IgD-negative memory B cell (primary cell): ENCODE measurements at regions not wholly inside any gene's neighbourhood (a gene's known extent, or its start where the extent isn't known, plus 50 kb on each side); places are given as distances from the start of the nearest gene placed in this dataset.

Experiments used
- H3K27ac Mint-ChIP-seq, 3 donors: one replicate each; pipeline ENCODE4 v1.8.0; 2020 to 2022; ENCODE audit warnings: mild to moderate bottlenecking in 3 of 3, mixed read lengths in 3 of 3, moderate library complexity in 1 of 3
- H3K27me3 Mint-ChIP-seq: one replicate; pipeline ENCODE4 v1.8.0; 2021; ENCODE audit warnings: mixed read lengths
- H3K36me3 Mint-ChIP-seq: one replicate; pipeline ENCODE4 v1.8.0; 2020; ENCODE audit warnings: mild to moderate bottlenecking, mixed read lengths
- H3K4me1 Mint-ChIP-seq, 3 donors: one replicate each; pipeline ENCODE4 v1.8.0; 2020 to 2022; ENCODE audit warnings: mixed read lengths in 3 of 3, mild to moderate bottlenecking in 1 of 3
- H3K4me3 Mint-ChIP-seq, 4 donors: one replicate each; pipeline ENCODE4 v1.8.0; 2020 to 2022; ENCODE audit warnings: mild to moderate bottlenecking in 4 of 4, mixed read lengths in 4 of 4, moderate library complexity in 3 of 4
- H3K9me3 Mint-ChIP-seq, 3 donors: one replicate each; pipeline ENCODE4 v1.8.0; 2020 to 2021; ENCODE audit warnings: mixed read lengths in 3 of 3, mild to moderate bottlenecking in 1 of 3

DNA sequence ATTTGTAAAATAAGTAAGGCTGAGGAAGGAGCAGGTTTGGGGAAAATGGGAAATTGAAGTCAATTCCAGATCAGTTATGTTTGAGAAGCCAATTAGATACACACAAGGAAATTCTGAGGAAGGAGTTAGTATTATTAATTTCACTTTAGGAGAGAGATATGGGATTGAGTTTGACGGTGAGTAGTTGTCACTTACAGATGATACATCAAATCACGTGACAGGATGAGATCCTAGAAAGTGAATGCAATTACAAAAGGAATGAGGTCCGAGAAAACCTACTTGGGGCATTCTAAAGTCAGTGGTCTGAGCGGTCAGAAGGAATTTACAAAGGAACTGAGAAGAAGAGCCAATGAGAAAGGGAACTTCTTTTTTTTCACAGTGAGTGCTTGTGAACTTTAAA, 364.3 kb upstream of the TMEM229A start:
- Mint-ChIP-seq H3K36me3 (no peaks in the 10 kb centered on the region), H3K9me3 (peaks cover 0 to 11% (median 10%) of the 10 kb centered on the region in 3 donors), H3K27me3 (no peaks in the 10 kb centered on the region), H3K27ac (no peak overlapping the region), H3K4me3 (no peak overlapping the region), H3K4me1 (peaks cover 0 to 5% (median 0%) of the 10 kb centered on the region in 3 donors)

DNA sequence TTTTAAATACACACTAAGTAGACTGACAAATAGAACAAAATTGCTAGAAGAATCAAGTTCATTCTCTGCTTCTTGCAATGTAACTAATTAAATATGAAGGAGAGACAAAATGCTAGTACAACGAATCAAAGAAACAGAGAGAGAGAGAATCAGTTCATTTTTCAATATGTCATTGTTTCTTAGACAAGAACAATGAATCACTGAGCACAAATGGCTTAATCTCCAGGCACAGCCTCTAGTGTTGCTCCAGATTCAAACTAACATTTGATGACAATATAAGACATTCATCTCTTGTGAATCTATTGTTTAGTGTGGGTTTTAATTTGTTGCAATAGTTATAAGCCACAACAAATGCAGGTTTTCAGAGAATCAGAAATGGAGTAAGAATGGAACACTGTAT, 357.4 kb upstream of the TMEM229A start:
- Mint-ChIP-seq H3K4me1 (no peaks in the 10 kb centered on the region), H3K27ac (no peak overlapping the region), H3K9me3 (peaks cover 0 to 2% (median 0%) of the 10 kb centered on the region in 3 donors), H3K36me3 (no peaks in the 10 kb centered on the region), H3K27me3 (no peaks in the 10 kb centered on the region), H3K4me3 (no peak overlapping the region)

GRCh38 chr7:124388751-124389150, 355.9 kb upstream of the TMEM229A start:
- Mint-ChIP-seq H3K9me3 (peaks cover 0 to 2% (median 0%) of the 10 kb centered on the region in 3 donors), H3K27ac (no peak overlapping the region), H3K36me3 (no peaks in the 10 kb centered on the region), H3K4me3 (no peak overlapping the region), H3K4me1 (peaks cover 0 to 1% (median 0%) of the 10 kb centered on the region in 3 donors), H3K27me3 (no peaks in the 10 kb centered on the region)

DNA sequence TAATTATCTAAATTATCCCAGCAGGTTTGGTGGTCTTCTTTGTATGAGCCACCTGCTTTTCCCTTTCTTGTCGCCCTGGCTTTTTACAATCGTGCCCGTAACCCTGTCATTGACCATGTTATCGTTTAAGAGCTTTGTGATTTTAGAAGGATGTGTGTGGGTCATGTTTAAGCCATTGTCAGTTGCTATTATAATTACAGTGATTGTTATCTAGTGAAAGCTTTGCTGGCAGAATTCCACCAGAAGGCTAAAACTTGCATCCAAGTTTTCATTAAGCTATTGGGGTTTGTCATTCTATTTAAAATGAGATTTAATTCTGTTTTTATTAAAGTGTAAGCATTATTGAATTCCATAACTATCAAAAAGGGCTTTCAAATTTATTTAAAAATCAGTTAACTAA, 354.2 kb upstream of the TMEM229A start:
- H3K36me3 Mint-ChIP-seq = no peaks in the 10 kb centered on the region
- H3K27me3 Mint-ChIP-seq = no peaks in the 10 kb centered on the region
- H3K4me3 Mint-ChIP-seq = no peak overlapping the region
- peaks cover 0 to 1% (median 0%) of the 10 kb centered on the region in 3 donors for H3K4me1 Mint-ChIP-seq
- peaks cover 0 to 2% (median 0%) of the 10 kb centered on the region in 3 donors for H3K9me3 Mint-ChIP-seq
- H3K27ac Mint-ChIP-seq = no peak overlapping the region

- H3K36me3 Mint-ChIP-seq = no peaks in the 10 kb centered on the region
- no peaks in the 10 kb centered on the region for H3K27me3 Mint-ChIP-seq
- peaks cover 0 to 7% (median 2%) of the 10 kb centered on the region in 3 donors for H3K9me3 Mint-ChIP-seq
- H3K4me1 Mint-ChIP-seq = peaks cover 0 to under 1% (median 0%) of the 10 kb centered on the region in 3 donors
- H3K27ac Mint-ChIP-seq = peak overlapping the region in 1 of 3 donors; percentile 57
- no peak overlapping the region for H3K4me3 Mint-ChIP-seq
These were observed 346.4 kb upstream of the TMEM229A start for GRCh38 chr7:124379296-124379695.

- Mint-ChIP-seq H3K4me1 (no peaks in the 10 kb centered on the region), H3K36me3 (no peaks in the 10 kb centered on the region), H3K4me3 (no peak overlapping the region), H3K9me3 (peaks cover 0 to 5% (median 2%) of the 10 kb centered on the region in 3 donors), H3K27me3 (no peaks in the 10 kb centered on the region), H3K27ac (no peak overlapping the region)
These were observed 343.2 kb upstream of the TMEM229A start for GRCh38 chr7:124376111-124376510.

DNA sequence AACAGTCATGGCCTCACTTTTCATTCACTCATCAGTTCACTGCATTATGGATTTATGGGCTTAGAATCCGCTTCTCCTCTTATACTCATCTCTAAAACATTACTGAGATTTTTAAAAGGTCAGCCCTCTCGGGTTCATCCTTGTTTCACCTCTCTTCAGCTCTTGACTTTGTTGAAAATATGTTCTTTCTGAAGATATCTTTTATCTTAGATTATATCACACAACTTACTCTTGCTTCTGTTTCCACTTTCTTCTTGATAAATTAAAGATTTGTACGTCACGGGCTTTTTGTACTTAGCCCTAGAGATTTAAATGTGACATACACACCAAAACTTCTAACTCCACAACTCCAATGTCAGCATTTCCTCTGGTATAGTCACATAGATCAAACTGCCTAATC, 342.5 kb upstream of the TMEM229A start:
- H3K27me3 Mint-ChIP-seq = no peaks in the 10 kb centered on the region
- no peak overlapping the region for H3K27ac Mint-ChIP-seq
- no peaks in the 10 kb centered on the region for H3K4me1 Mint-ChIP-seq
- H3K4me3 Mint-ChIP-seq = no peak overlapping the region
- H3K9me3 Mint-ChIP-seq = peaks cover 0 to 2% (median 0%) of the 10 kb centered on the region in 3 donors
- H3K36me3 Mint-ChIP-seq = no peaks in the 10 kb centered on the region

DNA sequence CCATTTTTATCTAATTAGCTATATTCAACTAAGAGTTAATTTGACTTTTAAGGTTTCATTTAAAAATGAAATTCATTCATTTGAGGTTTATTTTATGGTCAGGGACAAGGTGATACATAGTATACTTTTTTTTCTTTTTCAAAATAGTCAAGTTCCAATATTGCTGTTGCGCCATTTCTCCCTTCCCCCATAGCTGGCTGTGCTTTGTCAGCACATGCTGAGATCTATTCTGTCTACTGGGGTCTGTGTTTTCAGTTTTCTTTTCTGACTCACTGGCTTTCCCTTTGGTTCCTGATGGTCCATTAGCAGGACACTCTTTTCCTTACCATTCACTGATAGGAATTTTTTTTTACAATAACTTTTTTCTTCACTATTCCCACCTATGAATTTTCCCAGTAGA, 336.4 kb upstream of the TMEM229A start:
- Mint-ChIP-seq H3K4me1 (no peaks in the 10 kb centered on the region), H3K4me3 (no peak overlapping the region), H3K27ac (no peak overlapping the region), H3K9me3 (peaks cover 0 to 3% (median 2%) of the 10 kb centered on the region in 3 donors), H3K27me3 (no peaks in the 10 kb centered on the region), H3K36me3 (no peaks in the 10 kb centered on the region)

DNA sequence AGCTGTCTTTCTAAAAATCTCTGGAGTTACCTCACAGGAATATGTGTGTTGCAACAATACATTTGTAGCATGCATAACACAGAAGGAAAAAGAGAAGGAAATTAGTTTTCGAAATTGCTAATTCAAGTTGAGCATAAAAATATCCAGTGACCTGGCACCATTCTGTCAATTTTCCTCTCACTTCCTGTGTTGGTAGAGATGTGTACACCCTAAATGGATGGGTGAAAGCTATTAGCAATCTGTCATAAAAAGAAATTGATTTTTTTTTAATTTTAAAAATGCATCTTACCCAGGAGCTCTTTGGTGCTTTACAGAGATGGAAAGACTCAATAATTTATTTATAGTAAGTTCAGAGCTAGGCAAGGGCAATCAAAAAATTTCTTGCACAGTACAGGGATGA, 333.3 kb upstream of the TMEM229A start:
- no peaks in the 10 kb centered on the region for H3K4me1 Mint-ChIP-seq
- no peak overlapping the region for H3K27ac Mint-ChIP-seq
- H3K4me3 Mint-ChIP-seq = no peak overlapping the region
- H3K9me3 Mint-ChIP-seq = peaks cover 2 to 19% (median 4%) of the 10 kb centered on the region in 3 donors
- no peaks in the 10 kb centered on the region for H3K27me3 Mint-ChIP-seq
- peaks cover under 1% of the 10 kb centered on the region for H3K36me3 Mint-ChIP-seq

DNA sequence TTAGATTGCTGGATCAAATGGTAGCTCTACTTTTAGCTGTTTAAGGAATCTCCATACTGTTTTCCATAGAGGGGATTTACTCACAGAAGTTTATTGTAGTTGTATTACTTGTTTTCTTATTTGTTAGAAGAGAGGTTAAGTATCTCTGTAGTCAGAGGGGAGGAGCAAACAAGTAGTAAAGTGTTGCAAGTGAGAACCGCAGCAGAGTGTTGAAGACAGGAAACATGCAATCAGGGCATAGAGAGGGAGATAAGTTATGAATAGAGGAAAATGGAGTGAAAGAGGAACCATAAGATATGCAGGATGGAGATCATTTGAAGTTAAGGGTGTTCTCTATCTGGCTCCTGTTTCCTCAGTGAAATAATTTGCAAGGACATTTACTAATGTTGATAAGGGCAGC, 331.4 kb upstream of the TMEM229A start:
- H3K9me3 Mint-ChIP-seq = peaks cover 2 to 20% (median 4%) of the 10 kb centered on the region in 3 donors
- H3K27ac Mint-ChIP-seq = peak overlapping the region in 1 of 3 donors; percentile 33
- no peaks in the 10 kb centered on the region for H3K4me1 Mint-ChIP-seq
- peaks cover 1% of the 10 kb centered on the region for H3K36me3 Mint-ChIP-seq
- H3K27me3 Mint-ChIP-seq = no peaks in the 10 kb centered on the region
- no peak overlapping the region for H3K4me3 Mint-ChIP-seq

GRCh38 chr7:124354201-124354600, 321.3 kb upstream of the TMEM229A start:
- no peaks in the 10 kb centered on the region for H3K27me3 Mint-ChIP-seq
- no peak overlapping the region for H3K27ac Mint-ChIP-seq
- H3K9me3 Mint-ChIP-seq = peaks cover 3 to 4% (median 3%) of the 10 kb centered on the region in 3 donors
- no peak overlapping the region for H3K4me3 Mint-ChIP-seq
- H3K4me1 Mint-ChIP-seq = no peaks in the 10 kb centered on the region
- H3K36me3 Mint-ChIP-seq = no peaks in the 10 kb centered on the region

GRCh38 chr7:124351950-124352349, 319.1 kb upstream of the TMEM229A start:
- Mint-ChIP-seq H3K27ac (no peak overlapping the region), H3K4me1 (no peaks in the 10 kb centered on the region), H3K27me3 (no peaks in the 10 kb centered on the region), H3K9me3 (peaks cover 2 to 9% (median 5%) of the 10 kb centered on the region in 3 donors), H3K36me3 (no peaks in the 10 kb centered on the region), H3K4me3 (no peak overlapping the region)

DNA sequence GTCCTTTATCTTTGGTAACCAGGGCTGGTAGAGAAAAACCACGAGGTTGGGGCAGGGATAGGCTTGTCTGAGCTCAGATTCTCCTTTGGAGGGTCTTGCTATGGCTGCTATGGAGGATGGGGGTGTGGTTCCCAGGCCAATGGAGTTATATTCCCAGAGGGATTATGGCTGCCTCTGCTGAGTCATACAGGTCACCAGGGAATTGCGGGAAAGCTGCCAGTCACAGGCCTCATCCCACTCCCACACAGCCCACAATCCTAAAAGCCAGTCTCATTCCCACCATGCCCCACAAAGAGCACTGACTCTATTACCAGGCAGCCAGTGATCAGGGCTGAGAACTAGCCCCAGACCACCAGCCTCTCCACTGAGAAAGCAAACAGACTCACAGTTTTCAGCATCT, 316.6 kb upstream of the TMEM229A start:
- H3K36me3 Mint-ChIP-seq = no peaks in the 10 kb centered on the region
- H3K9me3 Mint-ChIP-seq = peaks cover 2 to 21% (median 5%) of the 10 kb centered on the region in 3 donors
- no peaks in the 10 kb centered on the region for H3K27me3 Mint-ChIP-seq
- H3K4me3 Mint-ChIP-seq = no peak overlapping the region
- H3K4me1 Mint-ChIP-seq = no peaks in the 10 kb centered on the region
- H3K27ac Mint-ChIP-seq = no peak overlapping the region

GRCh38 chr7:124338861-124339260, 306.0 kb upstream of the TMEM229A start:
- Mint-ChIP-seq H3K27ac (no peak overlapping the region), H3K4me3 (no peak overlapping the region)

GRCh38 chr7:124330731-124331407, 298.0 kb upstream of the TMEM229A start:
- Mint-ChIP-seq H3K27ac (no peak overlapping the region), H3K36me3 (no peaks in the 10 kb centered on the region)

More at GRCh38 chr7:124338861-124339260, 306.0 kb upstream of the TMEM229A start:
- Mint-ChIP-seq H3K4me1 (no peaks in the 10 kb centered on the region), H3K27me3 (no peaks in the 10 kb centered on the region), H3K36me3 (no peaks in the 10 kb centered on the region), H3K9me3 (peaks cover 2 to 9% (median 3%) of the 10 kb centered on the region in 3 donors)

DNA sequence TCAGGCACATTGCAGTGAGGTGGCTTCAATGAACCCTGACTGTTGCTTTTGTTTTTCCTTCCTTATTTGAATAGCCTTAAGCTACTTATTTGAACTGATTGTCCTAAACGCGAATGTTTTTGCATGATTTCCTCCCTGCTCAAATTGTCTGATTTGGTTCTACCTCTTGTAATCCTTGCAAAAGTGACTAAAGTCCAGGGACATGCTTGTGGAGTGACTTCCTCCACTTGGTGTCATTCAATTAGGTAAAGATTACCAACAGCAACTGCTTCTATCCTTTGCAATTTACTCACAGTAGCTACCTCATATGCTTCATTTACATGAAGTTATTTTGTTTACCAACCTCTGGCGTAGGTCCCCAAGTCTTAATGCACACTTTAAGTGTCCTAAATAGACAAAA, 295.9 kb upstream of the TMEM229A start:
- no peaks in the 10 kb centered on the region for H3K27me3 Mint-ChIP-seq
- peaks cover 3 to 8% (median 5%) of the 10 kb centered on the region in 3 donors for H3K9me3 Mint-ChIP-seq
- H3K36me3 Mint-ChIP-seq = no peaks in the 10 kb centered on the region
- no peak overlapping the region for H3K4me3 Mint-ChIP-seq
- H3K4me1 Mint-ChIP-seq = no peaks in the 10 kb centered on the region
- H3K27ac Mint-ChIP-seq = no peak overlapping the region

More at GRCh38 chr7:124330731-124331407, 298.0 kb upstream of the TMEM229A start:
- Mint-ChIP-seq H3K27me3 (no peaks in the 10 kb centered on the region), H3K4me3 (no peak overlapping the region), H3K4me1 (no peaks in the 10 kb centered on the region), H3K9me3 (peaks cover 3 to 8% (median 5%) of the 10 kb centered on the region in 3 donors)
